ENCODE measurements at regions not wholly inside any gene's neighbourhood (a gene's known extent, or its start where the extent isn't known, plus 50 kb on each side); places are given as distances from the start of the nearest gene placed in this dataset.

- TF ChIP-seq ZNF462 (CRISPR knock-in tag; IDR thresholded peaks at IDR 0.05) (no peak), ZNF114 (CRISPR knock-in tag; IDR thresholded peaks at IDR 0.05) (no peak), REST (IDR thresholded peaks at IDR 0.05; ENCODE audit: unreplicated experiment) (no peak), JUNB (IDR thresholded peaks at IDR 0.05; ENCODE audit: unreplicated experiment) (no peak), EZH2phosphoT487 (IDR thresholded peaks at IDR 0.05; ENCODE audit: unreplicated experiment) (no peak), POLR2AphosphoS5 (IDR thresholded peaks at IDR 0.05; ENCODE audit: low read depth) (no peak), NANOG (IDR thresholded peaks at IDR 0.05; ENCODE audit: borderline replicate concordance) (no peak), ZNF331 (CRISPR knock-in tag; IDR thresholded peaks at IDR 0.05; ENCODE audit: low read depth) (no peak), STAT1 (IDR thresholded peaks at IDR 0.05; ENCODE audit: unreplicated experiment) (no peak), ETS1 (IDR thresholded peaks at IDR 0.05) (no peak)
Measured at GRCh38 chr6:14439419-14439818, 321.8 kb downstream of the CD83 start (continued).
